HepG2 (cell line): ENCODE measurements at regions not wholly inside any gene's neighbourhood (a gene's known extent, or its start where the extent isn't known, plus 50 kb on each side); places are given as distances from the start of the nearest gene placed in this dataset.

Experiments
- EZH2 ChIP-seq: conservative IDR thresholded peaks from 2 replicates; pipeline ENCODE4 v1.6.1; 2012; ENCODE audit warnings: mild to moderate bottlenecking, low read depth, low read length, moderate library complexity
- MAF1 ChIP-seq: sonication (generic); formaldehyde crosslinking; IDR thresholded peaks from 2 replicates; pipeline ENCODE4 v1.5.0; 2020; ENCODE audit warnings: missing genetic modification reagents, borderline replicate concordance
- PAWR ChIP-seq: sonication (generic); formaldehyde crosslinking; IDR thresholded peaks from 2 replicates; pipeline ENCODE4 v1.4.0; 2020; ENCODE audit warnings: missing genetic modification reagents, mild to moderate bottlenecking, borderline replicate concordance
- RAD21 ChIP-seq: fragments of 450-650 bp; formaldehyde crosslinking; IDR thresholded peaks from 2 replicates; pipeline ENCODE4 v1.5.0; 2020; ENCODE audit warnings: mild to moderate bottlenecking
- ZFAT ChIP-seq: sonication (generic); formaldehyde crosslinking; conservative IDR thresholded peaks from 2 replicates; pipeline ENCODE4 v1.8.1; 2023; ENCODE audit warnings: missing genetic modification reagents, inconsistent platforms
- TF ChIP-seq, protein P1 (sequence below): sonication (generic); formaldehyde crosslinking; IDR thresholded peaks from one replicate; pipeline ENCODE4 v1.5.1; 2020; ENCODE audit warnings: mild to moderate bottlenecking, missing genetic modification reagents; ENCODE audit errors: not compliant biosample characterization

DNA sequence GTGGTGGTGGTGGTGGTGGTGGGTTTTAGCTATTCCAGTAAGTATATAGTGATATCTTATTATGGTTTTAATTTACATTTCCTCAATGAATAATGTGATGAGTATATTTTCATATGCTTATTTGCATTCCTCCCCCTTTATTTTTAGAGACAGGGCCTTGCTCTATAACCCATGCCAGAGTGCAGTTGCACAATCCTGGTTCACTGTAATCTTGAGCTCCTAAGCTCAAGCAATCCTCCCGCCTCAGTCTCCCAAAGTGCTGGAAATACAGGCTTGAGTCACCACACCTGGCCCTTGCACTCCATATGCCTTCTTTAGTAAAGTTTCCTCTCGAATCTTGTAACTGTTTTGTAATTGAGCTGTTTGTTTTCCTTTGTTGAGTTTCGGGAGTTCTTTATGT is 577.7 kb upstream of the AUTS2 start:
- TF ChIP-seq, protein P1, sequence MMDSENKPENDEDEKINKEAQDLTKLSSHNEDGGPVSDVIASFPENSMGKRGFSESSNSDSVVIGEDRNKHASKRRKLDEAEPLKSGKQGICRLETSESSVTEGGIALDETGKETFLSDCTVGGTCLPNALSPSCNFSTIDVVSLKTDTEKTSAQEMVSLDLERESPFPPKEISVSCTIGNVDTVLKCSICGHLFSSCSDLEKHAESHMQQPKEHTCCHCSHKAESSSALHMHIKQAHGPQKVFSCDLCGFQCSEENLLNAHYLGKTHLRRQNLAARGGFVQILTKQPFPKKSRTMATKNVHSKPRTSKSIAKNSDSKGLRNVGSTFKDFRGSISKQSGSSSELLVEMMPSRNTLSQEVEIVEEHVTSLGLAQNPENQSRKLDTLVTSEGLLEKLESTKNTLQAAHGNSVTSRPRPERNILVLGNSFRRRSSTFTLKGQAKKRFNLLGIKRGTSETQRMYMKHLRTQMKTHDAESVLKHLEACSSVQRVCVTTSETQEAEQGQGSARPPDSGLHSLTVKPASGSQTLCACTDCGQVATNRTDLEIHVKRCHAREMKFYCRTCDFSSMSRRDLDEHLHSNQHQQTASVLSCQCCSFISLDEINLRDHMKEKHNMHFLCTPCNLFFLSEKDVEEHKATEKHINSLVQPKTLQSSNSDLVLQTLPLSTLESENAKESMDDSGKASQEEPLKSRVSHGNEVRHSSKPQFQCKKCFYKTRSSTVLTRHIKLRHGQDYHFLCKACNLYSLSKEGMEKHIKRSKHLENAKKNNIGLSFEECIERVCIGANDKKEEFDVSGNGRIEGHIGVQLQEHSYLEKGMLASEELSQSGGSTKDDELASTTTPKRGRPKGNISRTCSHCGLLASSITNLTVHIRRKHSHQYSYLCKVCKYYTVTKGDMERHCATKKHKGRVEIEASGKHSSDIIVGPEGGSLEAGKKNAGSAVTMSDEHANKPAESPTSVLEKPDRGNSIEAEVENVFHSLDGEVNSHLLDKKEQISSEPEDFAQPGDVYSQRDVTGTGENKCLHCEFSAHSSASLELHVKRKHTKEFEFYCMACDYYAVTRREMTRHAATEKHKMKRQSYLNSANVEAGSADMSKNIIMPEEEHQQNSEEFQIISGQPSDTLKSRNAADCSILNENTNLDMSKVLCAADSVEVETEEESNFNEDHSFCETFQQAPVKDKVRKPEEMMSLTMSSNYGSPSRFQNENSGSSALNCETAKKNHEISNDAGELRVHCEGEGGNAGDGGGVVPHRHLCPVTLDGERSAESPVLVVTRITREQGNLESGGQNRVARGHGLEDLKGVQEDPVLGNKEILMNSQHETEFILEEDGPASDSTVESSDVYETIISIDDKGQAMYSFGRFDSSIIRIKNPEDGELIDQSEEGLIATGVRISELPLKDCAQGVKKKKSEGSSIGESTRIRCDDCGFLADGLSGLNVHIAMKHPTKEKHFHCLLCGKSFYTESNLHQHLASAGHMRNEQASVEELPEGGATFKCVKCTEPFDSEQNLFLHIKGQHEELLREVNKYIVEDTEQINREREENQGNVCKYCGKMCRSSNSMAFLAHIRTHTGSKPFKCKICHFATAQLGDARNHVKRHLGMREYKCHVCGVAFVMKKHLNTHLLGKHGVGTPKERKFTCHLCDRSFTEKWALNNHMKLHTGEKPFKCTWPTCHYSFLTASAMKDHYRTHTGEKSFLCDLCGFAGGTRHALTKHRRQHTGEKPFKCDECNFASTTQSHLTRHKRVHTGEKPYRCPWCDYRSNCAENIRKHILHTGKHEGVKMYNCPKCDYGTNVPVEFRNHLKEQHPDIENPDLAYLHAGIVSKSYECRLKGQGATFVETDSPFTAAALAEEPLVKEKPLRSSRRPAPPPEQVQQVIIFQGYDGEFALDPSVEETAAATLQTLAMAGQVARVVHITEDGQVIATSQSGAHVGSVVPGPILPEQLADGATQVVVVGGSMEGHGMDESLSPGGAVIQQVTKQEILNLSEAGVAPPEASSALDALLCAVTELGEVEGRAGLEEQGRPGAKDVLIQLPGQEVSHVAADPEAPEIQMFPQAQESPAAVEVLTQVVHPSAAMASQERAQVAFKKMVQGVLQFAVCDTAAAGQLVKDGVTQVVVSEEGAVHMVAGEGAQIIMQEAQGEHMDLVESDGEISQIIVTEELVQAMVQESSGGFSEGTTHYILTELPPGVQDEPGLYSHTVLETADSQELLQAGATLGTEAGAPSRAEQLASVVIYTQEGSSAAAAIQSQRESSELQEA (CRISPR knock-in tag), result no peak
- TF ChIP-seq EZH2 (no peak), ZFAT (CRISPR knock-in tag) (no peak), PAWR (CRISPR knock-in tag) (no peak), RAD21 (no peak), MAF1 (CRISPR knock-in tag) (no peak)
